RPMI8226 (cell line): ENCODE measurements at regions not wholly inside any gene's neighbourhood (a gene's known extent, or its start where the extent isn't known, plus 50 kb on each side); places are given as distances from the start of the nearest gene placed in this dataset.

Experiments
- DNase-seq: peaks from one replicate; pipeline ENCODE4 v3.0.0-alpha.2; 2015

DNA sequence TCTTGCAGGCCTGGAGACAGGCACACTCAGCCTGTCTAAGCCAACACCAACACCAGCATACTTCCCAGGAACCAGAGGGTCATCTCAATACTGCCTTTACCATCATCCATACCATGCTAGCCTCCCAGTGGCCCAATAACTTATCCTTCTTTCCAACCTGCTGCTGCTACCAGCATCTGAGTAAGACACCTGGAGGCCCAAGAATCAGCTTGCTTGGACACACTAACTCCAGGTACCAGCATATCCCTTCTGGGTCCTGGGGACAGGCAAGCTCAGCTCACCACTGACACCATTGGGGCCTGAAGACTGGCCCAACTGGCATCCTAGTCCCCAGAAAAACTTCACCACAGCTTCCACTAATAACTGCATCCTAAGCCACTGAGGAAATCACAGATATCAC is 205.3 kb downstream of the CD109 start:
- DNase-seq, result no peak

DNA sequence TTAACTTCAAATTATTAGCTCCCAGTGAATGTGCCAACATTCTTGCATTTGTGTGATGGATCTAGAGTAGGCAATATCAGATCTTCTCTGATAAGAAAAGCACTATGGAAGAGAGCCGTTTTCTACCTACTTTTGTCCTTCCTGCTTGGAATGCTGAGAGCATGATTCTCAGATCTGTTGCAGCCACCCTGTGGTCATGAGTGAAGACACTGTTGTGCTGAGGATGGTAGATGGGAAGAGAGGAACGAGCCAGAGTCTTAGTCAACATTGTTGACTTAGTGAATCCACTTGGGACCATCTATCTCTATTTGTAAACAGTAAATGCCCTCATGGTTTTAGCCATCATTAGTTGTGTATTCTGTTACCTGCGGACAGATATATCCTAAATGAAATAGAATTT is 202.6 kb downstream of the CD109 start:
- DNase-seq, result no peak

DNA sequence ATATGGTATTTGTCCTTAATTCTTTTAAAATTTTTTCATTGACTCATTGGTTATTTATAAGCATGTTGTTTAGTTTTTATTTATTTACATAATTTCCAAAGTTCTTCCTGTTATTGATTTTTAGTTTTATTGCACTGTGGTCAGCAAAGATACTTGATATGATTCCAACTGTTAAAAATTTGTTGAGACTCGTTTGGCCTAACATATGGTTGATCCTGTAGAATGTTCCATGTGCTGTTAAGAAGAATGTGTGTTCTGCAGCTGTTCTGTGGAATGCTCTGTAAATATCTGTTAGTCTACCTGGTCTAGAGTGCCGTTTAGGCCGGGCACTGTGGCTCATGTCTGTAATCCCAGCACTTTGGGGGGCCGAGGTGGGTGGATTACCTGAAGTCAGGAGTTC is 197.7 kb downstream of the CD109 start:
- no peak for DNase-seq

DNA sequence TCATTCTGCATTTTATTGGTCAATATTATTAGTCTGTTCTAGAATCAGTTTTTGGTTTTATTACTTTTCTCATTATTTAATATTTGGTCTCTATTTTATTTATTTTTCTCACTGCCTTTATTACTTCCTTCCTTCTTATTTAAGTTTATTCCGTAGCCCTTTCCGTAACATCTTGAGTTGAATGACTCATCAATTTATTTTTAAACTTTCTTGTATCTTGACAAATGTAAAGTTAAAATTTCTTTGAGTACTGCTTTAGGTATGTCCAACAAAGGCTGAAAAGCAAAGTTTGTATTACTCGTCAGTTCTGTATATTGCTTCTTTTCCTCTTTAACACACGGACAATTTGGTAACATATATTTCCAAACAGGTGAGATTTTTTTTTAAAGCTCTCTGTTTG is 192.0 kb downstream of the CD109 start:
- DNase-seq, result no peak

- DNase-seq, result no peak
These were observed 189.4 kb downstream of the CD109 start for GRCh38 chr6:73885393-73885792.

DNA sequence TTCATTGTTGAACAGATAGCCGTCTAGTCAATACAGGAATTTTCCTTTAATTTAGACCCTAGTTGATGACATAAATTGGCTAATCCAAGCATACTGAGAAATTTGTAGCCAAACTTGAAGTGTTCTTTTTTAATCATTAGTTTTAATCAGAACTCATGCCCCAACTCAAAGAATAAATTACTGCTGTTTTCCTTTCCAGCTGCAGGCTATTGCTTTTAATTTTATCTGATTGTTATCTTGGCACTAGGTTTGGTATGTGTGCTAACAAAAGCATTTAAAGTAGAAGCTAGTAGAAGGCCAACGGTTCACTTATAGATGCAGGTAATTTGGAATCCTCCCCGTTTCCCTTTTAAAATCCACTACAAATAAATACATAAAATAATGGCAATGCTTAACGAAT is 188.5 kb downstream of the CD109 start:
- DNase-seq, result no peak

- no peak for DNase-seq
These were observed 183.7 kb downstream of the CD109 start for GRCh38 chr6:73879501-73880293.

DNA sequence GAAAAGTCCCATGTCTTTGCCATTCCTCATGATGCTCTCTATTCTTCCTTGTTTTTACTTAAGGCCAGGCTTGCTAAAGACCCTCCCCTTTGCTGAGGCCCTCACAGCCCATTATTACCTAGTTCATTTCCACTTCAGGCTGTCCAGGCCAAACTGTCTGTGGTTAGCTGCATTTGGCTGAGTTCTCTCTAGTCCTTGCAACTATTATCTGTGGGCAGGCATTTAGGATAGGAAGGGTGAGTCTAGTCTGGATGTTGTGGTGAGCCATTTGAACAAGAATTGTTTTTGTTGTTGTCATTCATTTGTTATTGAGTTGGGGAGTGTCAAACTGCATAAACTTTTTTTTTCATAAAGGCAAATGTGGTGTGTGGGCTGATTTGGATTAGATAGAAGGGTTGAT is 182.4 kb downstream of the CD109 start:
- no peak for DNase-seq
